ENCODE measurements at regions not wholly inside any gene's neighbourhood (a gene's known extent, or its start where the extent isn't known, plus 50 kb on each side); places are given as distances from the start of the nearest gene placed in this dataset.

- ATAC-seq (no peak), DNase-seq (ENCODE audit: low read depth, low spot score) (no peak), FAIRE-seq (no peak)
- no peak overlapping the region for H3K4me3 ChIP-seq
- SMC1A ChIA-PET (ENCODE audit: uncharacterized antibody, unreplicated experiment) = interaction anchor here (0.7 to 2.0 kb wide), 2 partner anchors 513 to 927 kb away, joined by 3 to 5 read pairs; no protein-coding TSS in a partner anchor
- no peaks in the 10 kb centered on the region for H3K36me3 ChIP-seq (ENCODE audit: control insufficient read depth in 2 of 2, insufficient read depth in 2 of 2, low read length in 1 of 2)
- H3K4me2 ChIP-seq (ENCODE audit: control insufficient read depth, insufficient read depth) = no peak overlapping the region
- H3K9me3 ChIP-seq (replicated peaks; ENCODE audit: control insufficient read depth, insufficient read depth, low read length) = no peaks in the 10 kb centered on the region
- H3K9ac ChIP-seq (ENCODE audit: control insufficient read depth, insufficient read depth, low read length) = no peak overlapping the region
- no peaks in the 10 kb centered on the region for H3K27me3 ChIP-seq (replicated peaks in 1 of 2; ENCODE audit: control insufficient read depth in 2 of 2, insufficient read depth in 2 of 2, low read length in 1 of 2)
- RAD21 ChIA-PET (ENCODE audit: unreplicated experiment) = no interaction called here
- no peaks in the 10 kb centered on the region for H4K20me1 ChIP-seq (ENCODE audit: control insufficient read depth, insufficient read depth)
- POLR2A ChIA-PET = interaction anchor here (0.5 kb wide), 1 partner anchor 654 kb away, joined by 3 read pairs; no protein-coding TSS in a partner anchor
- no peaks in the 10 kb centered on the region for H3K4me1 ChIP-seq (ENCODE audit: control insufficient read depth, insufficient read depth, low read length)
- H3K27ac ChIP-seq (ENCODE audit: control insufficient read depth, insufficient read depth) = no peak overlapping the region
- WGBS (ENCODE audit: insufficient coverage, insufficient replicate concordance, low lambda C conversion rate, missing lambda C conversion rate) = 41% methylated on average over 7 of the region's 7 CpGs
- H2AFZ ChIP-seq (ENCODE audit: control insufficient read depth, low read depth, low read length) = no peak overlapping the region
- in situ Hi-C loops (cut with MboI) = no loop called here
- intact Hi-C loops (cut with micrococcal nuclease; ENCODE audit: unreplicated experiment) = loop anchor here (5.0 kb wide), 1 partner anchor 498 kb away; no protein-coding TSS in a partner anchor
- no TSS peak for BruUV-seq (replicated peaks)
- CTCF ChIA-PET = no interaction called here
- no peaks in the 10 kb centered on the region for H3K79me2 ChIP-seq (ENCODE audit: control insufficient read depth, insufficient read depth, low read length)
- no peak for TF ChIP-seq KDM1A (IDR thresholded peaks at IDR 0.05; ENCODE audit: borderline replicate concordance)
- no peak for TF ChIP-seq ZNF274 (IDR thresholded peaks at IDR 0.05; ENCODE audit: insufficient read depth, insufficient read length)
- no peak for TF ChIP-seq SP1 (IDR thresholded peaks at IDR 0.05; ENCODE audit: low read depth, low read length)
- no peak for TF ChIP-seq TARDBP (IDR thresholded peaks at IDR 0.05; ENCODE audit: borderline replicate concordance)
- TF ChIP-seq SIN3A (IDR thresholded peaks at IDR 0.05; ENCODE audit: low read depth, low read length) = no peak
- TF ChIP-seq ATF3 (IDR thresholded peaks at IDR 0.05; ENCODE audit: borderline replicate concordance, extremely low read depth, low read depth, low read length) = no peak
- no peak for TF ChIP-seq REST (IDR thresholded peaks at IDR 0.05; ENCODE audit: low read depth, low read length)
- no peak for TF ChIP-seq SKIL (IDR thresholded peaks at IDR 0.05; ENCODE audit: low read depth, poor library complexity, severe bottlenecking)
- TF ChIP-seq YBX1 (IDR thresholded peaks at IDR 0.05) = no peak
- TF ChIP-seq NFXL1 (IDR thresholded peaks at IDR 0.05; ENCODE audit: borderline replicate concordance) = no peak
- TF ChIP-seq SMAD1 (IDR thresholded peaks at IDR 0.05; ENCODE audit: low read depth, partially characterized antibody) = no peak
- no peak for TF ChIP-seq ZNF592 (IDR thresholded peaks at IDR 0.05)
- no peak for TF ChIP-seq RB1 (IDR thresholded peaks at IDR 0.05; ENCODE audit: borderline replicate concordance)
- no peak for TF ChIP-seq ZBED1 (IDR thresholded peaks at IDR 0.05; ENCODE audit: borderline replicate concordance)
These were observed 320.3 kb upstream of the CLINT1 start for GRCh38 chr5:158179271-158179670.
